Left ventricle myocardium inferior (tissue), 1 donor: ENCODE measurements at regions not wholly inside any gene's neighbourhood (a gene's known extent, or its start where the extent isn't known, plus 50 kb on each side); places are given as distances from the start of the nearest gene placed in this dataset.
A peak's percentile ranks its signal among the peaks of the same experiment; 100 is the strongest.

Source experiments
- DNase-seq: peaks from one replicate; pipeline ENCODE4 v3.0.0-alpha.2; 2020
- H3K27ac ChIP-seq: fragments of 200-600 bp; replicated peaks from 2 replicates; pipeline ENCODE4 v1.8.0; 2021
- H3K27me3 ChIP-seq: fragments of 200-600 bp; 2 replicates; pipeline ENCODE4 v1.8.0; 2021; ENCODE audit warnings: low read depth
- H3K36me3 ChIP-seq: fragments of 200-600 bp; 2 replicates; pipeline ENCODE4 v1.8.0; 2021
- H3K4me1 ChIP-seq: fragments of 200-600 bp; 2 replicates; pipeline ENCODE4 v1.8.0; 2021
- H3K4me3 ChIP-seq: fragments of 200-600 bp; 2 replicates; pipeline ENCODE4 v1.8.0; 2021; ENCODE audit warnings: mild to moderate bottlenecking, moderate library complexity
- H3K9me3 ChIP-seq: fragments of 200-600 bp; replicated peaks from 2 replicates; pipeline ENCODE4 v1.8.0; 2021
- intact Hi-C: fragments of 100-400 bp; cut with micrococcal nuclease; formaldehyde crosslinking; loops from one replicate; pipeline ENCODE4 v1.11.0; 2022
- TF ChIP-seq, protein P1 (sequence below): fragments of 200-600 bp; IDR thresholded peaks from 2 replicates; pipeline ENCODE4 v1.8.0; 2021; ENCODE audit warnings: antibody characterized with exemption, mild to moderate bottlenecking, borderline replicate concordance
- donor health status: DM: no; HTN: yes; CAD: no; lungs with severe emphysema.

- no peak overlapping the region for H3K27ac ChIP-seq
- intact Hi-C loops: no loop called here
Measured at GRCh38 chr2:164439885-164440284, 181.4 kb downstream of the GRB14 start.

GRCh38 chr2:164439235-164439634 is 182.0 kb downstream of the GRB14 start:
- H3K27me3 ChIP-seq: no peaks in the 10 kb centered on the region
- no peaks in the 10 kb centered on the region for H3K36me3 ChIP-seq
- no peaks in the 10 kb centered on the region for H3K9me3 ChIP-seq
- H3K4me3 ChIP-seq: no peak overlapping the region
- no peak for DNase-seq
- TF ChIP-seq, protein P1, sequence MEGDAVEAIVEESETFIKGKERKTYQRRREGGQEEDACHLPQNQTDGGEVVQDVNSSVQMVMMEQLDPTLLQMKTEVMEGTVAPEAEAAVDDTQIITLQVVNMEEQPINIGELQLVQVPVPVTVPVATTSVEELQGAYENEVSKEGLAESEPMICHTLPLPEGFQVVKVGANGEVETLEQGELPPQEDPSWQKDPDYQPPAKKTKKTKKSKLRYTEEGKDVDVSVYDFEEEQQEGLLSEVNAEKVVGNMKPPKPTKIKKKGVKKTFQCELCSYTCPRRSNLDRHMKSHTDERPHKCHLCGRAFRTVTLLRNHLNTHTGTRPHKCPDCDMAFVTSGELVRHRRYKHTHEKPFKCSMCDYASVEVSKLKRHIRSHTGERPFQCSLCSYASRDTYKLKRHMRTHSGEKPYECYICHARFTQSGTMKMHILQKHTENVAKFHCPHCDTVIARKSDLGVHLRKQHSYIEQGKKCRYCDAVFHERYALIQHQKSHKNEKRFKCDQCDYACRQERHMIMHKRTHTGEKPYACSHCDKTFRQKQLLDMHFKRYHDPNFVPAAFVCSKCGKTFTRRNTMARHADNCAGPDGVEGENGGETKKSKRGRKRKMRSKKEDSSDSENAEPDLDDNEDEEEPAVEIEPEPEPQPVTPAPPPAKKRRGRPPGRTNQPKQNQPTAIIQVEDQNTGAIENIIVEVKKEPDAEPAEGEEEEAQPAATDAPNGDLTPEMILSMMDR: no peak
- H3K27ac ChIP-seq: no peak overlapping the region
- intact Hi-C loops: no loop called here
- no peaks in the 10 kb centered on the region for H3K4me1 ChIP-seq

More at GRCh38 chr2:164439885-164440284, 181.4 kb downstream of the GRB14 start:
- Histone ChIP-seq H3K36me3 (no peaks in the 10 kb centered on the region), H3K4me3 (no peak overlapping the region), H3K4me1 (no peaks in the 10 kb centered on the region), H3K9me3 (no peaks in the 10 kb centered on the region), H3K27me3 (no peaks in the 10 kb centered on the region)
- DNase-seq: no peak
- TF ChIP-seq, protein P1: no peak

DNA sequence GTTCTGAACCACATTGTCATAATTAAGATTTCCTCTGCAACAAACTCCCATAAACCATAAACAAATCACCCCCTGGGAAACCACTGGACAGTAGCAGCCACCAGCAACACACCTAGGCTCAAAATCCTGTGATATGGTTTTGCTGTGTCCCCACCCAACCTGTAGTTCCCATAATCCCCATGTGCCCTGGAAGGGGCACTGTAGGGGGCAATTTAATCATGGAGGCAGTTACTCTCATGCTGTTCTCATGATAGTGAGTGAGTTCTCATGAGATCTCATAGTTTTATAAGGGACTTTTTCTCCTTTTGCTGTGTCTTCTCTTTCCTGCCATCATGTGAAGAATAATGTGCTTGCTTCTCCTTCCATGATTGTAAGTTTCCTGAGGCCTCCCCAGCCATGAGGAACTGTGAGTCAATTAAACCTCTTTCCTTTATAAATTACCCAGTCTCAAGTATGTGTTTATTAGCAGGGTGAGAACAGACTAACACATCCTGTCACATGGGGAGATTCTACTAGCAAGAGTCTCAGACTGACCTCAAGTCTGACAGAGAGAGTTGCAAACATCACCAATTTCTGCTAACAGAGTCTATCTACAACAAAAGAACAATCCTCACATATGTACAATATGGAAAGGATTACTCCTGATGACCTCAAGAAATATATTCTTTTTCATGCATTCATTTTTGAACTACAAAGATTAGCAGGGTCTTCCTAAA is 182.6 kb downstream of the GRB14 start:
- Histone ChIP-seq H3K36me3 (no peaks in the 10 kb centered on the region), H3K9me3 (no peaks in the 10 kb centered on the region), H3K27ac (no peak overlapping the region), H3K4me3 (no peak overlapping the region), H3K4me1 (no peaks in the 10 kb centered on the region), H3K27me3 (no peaks in the 10 kb centered on the region)
- no peak for DNase-seq
- TF ChIP-seq, protein P1: no peak
- intact Hi-C loops: no loop called here

GRCh38 chr2:164436131-164436530 is 185.2 kb downstream of the GRB14 start:
- Histone ChIP-seq H3K27me3 (peaks cover 4% of the 10 kb centered on the region), H3K4me1 (no peaks in the 10 kb centered on the region), H3K9me3 (no peaks in the 10 kb centered on the region), H3K4me3 (no peak overlapping the region), H3K36me3 (no peaks in the 10 kb centered on the region), H3K27ac (no peak overlapping the region)
- intact Hi-C loops: no loop called here
- TF ChIP-seq, protein P1: no peak
- no peak for DNase-seq

DNA sequence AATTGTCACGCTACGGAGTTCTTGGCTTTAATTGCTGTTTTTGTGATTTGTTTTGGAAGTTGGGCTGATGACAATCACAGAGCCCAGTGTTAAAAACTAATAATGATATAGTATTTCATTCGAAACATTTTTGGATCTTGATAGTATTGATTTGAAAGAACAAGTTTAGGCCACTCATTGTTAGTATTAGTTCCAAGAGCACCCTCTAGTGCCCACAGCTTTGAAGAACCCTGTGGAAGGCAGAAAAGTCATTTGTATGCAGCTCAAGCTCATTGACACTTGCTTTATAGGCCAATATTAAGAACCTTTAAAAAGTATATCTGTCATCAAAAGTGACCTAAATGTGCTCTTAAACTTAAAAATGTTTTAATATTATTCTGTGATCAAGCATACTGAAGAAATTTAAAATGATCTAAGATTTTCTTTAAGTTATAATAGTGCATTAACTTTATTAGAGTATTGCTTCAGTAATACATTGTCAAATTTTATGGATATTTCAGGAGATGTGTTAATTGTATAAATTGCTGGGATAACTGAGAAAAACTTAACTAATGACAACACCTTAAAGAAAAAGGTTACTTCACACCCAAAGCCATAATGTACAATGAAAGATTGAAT is 191.0 kb downstream of the GRB14 start:
- DNase-seq: no peak
- intact Hi-C loops: no loop called here
- Histone ChIP-seq H3K4me3 (no peak overlapping the region), H3K4me1 (no peaks in the 10 kb centered on the region), H3K9me3 (no peaks in the 10 kb centered on the region), H3K27me3 (peaks cover 4% of the 10 kb centered on the region), H3K36me3 (no peaks in the 10 kb centered on the region), H3K27ac (no peak overlapping the region)
- TF ChIP-seq, protein P1: peak; percentile 69
